A673 (cell line): ENCODE measurements at regions not wholly inside any gene's neighbourhood (a gene's known extent, or its start where the extent isn't known, plus 50 kb on each side); places are given as distances from the start of the nearest gene placed in this dataset.

Source experiments
- CTCF ChIP-seq: fragments of 300-800, 200-600 bp; sonication (generic); conservative IDR thresholded peaks from 2 replicates; pipeline ENCODE4 v1.5.1; 2017; ENCODE audit warnings: low read depth, mild to moderate bottlenecking, antibody characterized with exemption, low read length, moderate library complexity, mixed read lengths
- EZH2 ChIP-seq: fragments of 200-600 bp; sonication (generic); IDR thresholded peaks from 2 replicates; pipeline ENCODE4 v1.6.1; 2017; ENCODE audit warnings: borderline replicate concordance, low read depth, mild to moderate bottlenecking, mixed read lengths, antibody characterized with exemption, low read length; ENCODE audit not compliant: poor library complexity, severe bottlenecking

- TF ChIP-seq CTCF (no peak), EZH2 (no peak)
Measured at GRCh38 chr18:3389977-3390376, 60.0 kb upstream of the TGIF1 start.
